Breast epithelium (tissue), 3 donors: ENCODE measurements at regions not wholly inside any gene's neighbourhood (a gene's known extent, or its start where the extent isn't known, plus 50 kb on each side); places are given as distances from the start of the nearest gene placed in this dataset.

Source experiments
- CTCF ChIP-seq, 3 donors: fragments of 450-650 bp; IDR thresholded peaks; one replicate each; pipeline ENCODE4 v1.5.1; 2016 to 2017; ENCODE audit warnings: antibody characterized with exemption in 3 of 3, mild to moderate bottlenecking in 3 of 3, moderate library complexity in 3 of 3
- POLR2A ChIP-seq: fragments of 450-650 bp; IDR thresholded peaks from one replicate; pipeline ENCODE4 v1.6.1; 2016; ENCODE audit warnings: antibody characterized with exemption, mild to moderate bottlenecking, moderate library complexity
- POLR2AphosphoS5 ChIP-seq, 3 donors: sonication (generic); formaldehyde crosslinking; IDR thresholded peaks; one replicate each; pipeline ENCODE4 v1.6.1; 2017; ENCODE audit warnings: antibody characterized with exemption in 3 of 3

GRCh38 chr17:5769593-5770354, 185.5 kb upstream of the NLRP1 start:
- TF ChIP-seq POLR2AphosphoS5 (IDR thresholded peaks at IDR 0.05), result no peak
- TF ChIP-seq CTCF (IDR thresholded peaks at IDR 0.05), result no peak
- no peak for TF ChIP-seq POLR2A
